GM23338 (cell line): ENCODE measurements at regions not wholly inside any gene's neighbourhood (a gene's known extent, or its start where the extent isn't known, plus 50 kb on each side); places are given as distances from the start of the nearest gene placed in this dataset.

Experiments used
- ATAC-seq: fragments of 200-7000 bp; cut with Tn5 transposase; 3 replicates; pipeline ENCODE4 v1.9.1; 2020
- DNase-seq: peaks from one replicate; pipeline ENCODE4 v3.0.0-alpha.2; 2015; ENCODE audit warnings: low spot score
- H2AFZ ChIP-seq: fragments of 200-600 bp; sonication (generic); 2 replicates; pipeline ENCODE4 v1.8.0; 2016; ENCODE audit warnings: antibody characterized with exemption, mild to moderate bottlenecking, moderate library complexity
- H3F3A ChIP-seq: fragments of 200-600 bp; sonication (generic); replicated peaks from 2 replicates; pipeline ENCODE4 v1.8.0; 2017; ENCODE audit warnings: antibody characterized with exemption, mixed run types, low read depth
- H3K27ac ChIP-seq: fragments of 200-600 bp; sonication (generic); 2 replicates; pipeline ENCODE4 v1.6.1; 2016; ENCODE audit warnings: low read depth
- H3K27me3 ChIP-seq: fragments of 200-600 bp; sonication (generic); 2 replicates; pipeline ENCODE4 v1.8.0; 2016; ENCODE audit warnings: mild to moderate bottlenecking, mixed run types, moderate library complexity; ENCODE audit not compliant: insufficient read depth
- H3K36me3 ChIP-seq: fragments of 200-600 bp; sonication (generic); 2 replicates; pipeline ENCODE4 v1.8.0; 2016; ENCODE audit warnings: mild to moderate bottlenecking; ENCODE audit not compliant: insufficient read depth
- H3K4me1 ChIP-seq: fragments of 200-600 bp; sonication (generic); 2 replicates; pipeline ENCODE4 v1.8.0; 2016; ENCODE audit warnings: mild to moderate bottlenecking, moderate library complexity; ENCODE audit not compliant: insufficient read depth
- H3K4me2 ChIP-seq: fragments of 200-600 bp; sonication (generic); 2 replicates; pipeline ENCODE4 v1.7.1; 2017; ENCODE audit warnings: mixed run types
- H3K4me3 ChIP-seq: fragments of 200-600 bp; sonication (generic); 2 replicates; pipeline ENCODE4 v1.6.1; 2016; ENCODE audit warnings: mixed run types
- H3K79me2 ChIP-seq: fragments of 200-600 bp; sonication (generic); replicated peaks from 2 replicates; pipeline ENCODE4 v1.8.0; 2017; ENCODE audit warnings: mild to moderate bottlenecking; ENCODE audit not compliant: insufficient read depth
- H3K9me2 ChIP-seq: fragments of 200-600 bp; sonication (generic); 2 replicates; pipeline ENCODE4 v1.8.0; 2017; ENCODE audit not compliant: insufficient read depth
- H4K20me1 ChIP-seq: fragments of 200-600 bp; sonication (generic); replicated peaks from 2 replicates; pipeline ENCODE4 v1.8.0; 2017; ENCODE audit warnings: mild to moderate bottlenecking; ENCODE audit not compliant: insufficient read depth
- H3K27ac Mint-ChIP-seq: 2 replicates; pipeline ENCODE4 v1.8.0; 2020; ENCODE audit warnings: inconsistent platforms, mild to moderate bottlenecking, moderate library complexity, mixed read lengths
- H3K27me3 Mint-ChIP-seq: 3 replicates; pipeline ENCODE4 v1.8.0; 2022; ENCODE audit warnings: low read depth, mild to moderate bottlenecking, moderate library complexity, mixed read lengths, inconsistent platforms; ENCODE audit not compliant: insufficient read depth, poor library complexity
- H3K36me3 Mint-ChIP-seq: 3 replicates; pipeline ENCODE4 v1.8.0; 2021; ENCODE audit warnings: low read depth, mild to moderate bottlenecking, inconsistent platforms, moderate library complexity, mixed read lengths
- H3K4me1 Mint-ChIP-seq: 3 replicates; pipeline ENCODE4 v1.8.0; 2020; ENCODE audit warnings: mild to moderate bottlenecking, inconsistent platforms, mixed read lengths
- H3K4me3 Mint-ChIP-seq: 3 replicates; pipeline ENCODE4 v1.8.0; 2021; ENCODE audit warnings: moderate library complexity, mild to moderate bottlenecking, inconsistent platforms, mixed read lengths
- H3K9me3 Mint-ChIP-seq: 3 replicates; pipeline ENCODE4 v1.8.0; 2020; ENCODE audit warnings: moderate library complexity, mild to moderate bottlenecking, inconsistent platforms, mixed read lengths
- CREB1 ChIP-seq: fragments of 250-450 bp; sonication (Bioruptor Pico); IDR thresholded peaks from 2 replicates; pipeline ENCODE4 v1.5.0; 2020; ENCODE audit warnings: low read depth, mild to moderate bottlenecking, moderate library complexity
- EZH2 ChIP-seq: fragments of 200-600 bp; sonication (generic); IDR thresholded peaks from one replicate; pipeline ENCODE4 v1.8.0; 2017; ENCODE audit warnings: antibody characterized with exemption, mild to moderate bottlenecking, low read depth; ENCODE audit not compliant: unreplicated experiment
- EZH2phosphoT487 ChIP-seq: fragments of 200-600 bp; sonication (generic); IDR thresholded peaks from one replicate; pipeline ENCODE4 v1.8.1; 2018; ENCODE audit warnings: antibody characterized with exemption; ENCODE audit not compliant: unreplicated experiment
- NANOG ChIP-seq: IDR thresholded peaks from 2 replicates; pipeline ENCODE4 v1.6.1; 2016; ENCODE audit warnings: antibody characterized with exemption, borderline replicate concordance
- POLR2AphosphoS5 ChIP-seq: IDR thresholded peaks from 2 replicates; pipeline ENCODE4 v1.6.1; 2016; ENCODE audit warnings: antibody characterized with exemption, low read depth
- STAT1 ChIP-seq: IDR thresholded peaks from one replicate; pipeline ENCODE4 v1.6.1; 2016; ENCODE audit warnings: antibody characterized with exemption; ENCODE audit not compliant: unreplicated experiment
- ZNF114 ChIP-seq: fragments of 250-450 bp; sonication (Bioruptor Pico); IDR thresholded peaks from 2 replicates; pipeline ENCODE4 v1.5.0; 2020; ENCODE audit warnings: mild to moderate bottlenecking, moderate library complexity
- ZNF331 ChIP-seq: fragments of 250-450 bp; sonication (Bioruptor Pico); IDR thresholded peaks from 2 replicates; pipeline ENCODE4 v1.5.0; 2020; ENCODE audit warnings: low read depth, mild to moderate bottlenecking, moderate library complexity
- TF ChIP-seq, protein P1 (sequence below): fragments of 250-450 bp; sonication (Bioruptor Pico); IDR thresholded peaks from 2 replicates; pipeline ENCODE4 v1.5.0; 2020; ENCODE audit warnings: mild to moderate bottlenecking, moderate library complexity
- TF ChIP-seq, protein P2 (sequence below), 2 experiments: fragments of 200-600 bp in 1 of 2; sonication (generic) in 1 of 2; conservative IDR thresholded peaks; 2 replicates each; pipeline versions ENCODE4 v1.5.1 to v1.6.1; 2016 to 2017; ENCODE audit warnings: antibody characterized with exemption in 2 of 2, low read depth in 2 of 2, mild to moderate bottlenecking in 2 of 2, moderate library complexity in 1 of 2
- TF ChIP-seq, protein P3 (sequence below): IDR thresholded peaks from one replicate; pipeline ENCODE4 v1.6.1; 2018; ENCODE audit warnings: antibody characterized with exemption; ENCODE audit not compliant: unreplicated experiment

DNA sequence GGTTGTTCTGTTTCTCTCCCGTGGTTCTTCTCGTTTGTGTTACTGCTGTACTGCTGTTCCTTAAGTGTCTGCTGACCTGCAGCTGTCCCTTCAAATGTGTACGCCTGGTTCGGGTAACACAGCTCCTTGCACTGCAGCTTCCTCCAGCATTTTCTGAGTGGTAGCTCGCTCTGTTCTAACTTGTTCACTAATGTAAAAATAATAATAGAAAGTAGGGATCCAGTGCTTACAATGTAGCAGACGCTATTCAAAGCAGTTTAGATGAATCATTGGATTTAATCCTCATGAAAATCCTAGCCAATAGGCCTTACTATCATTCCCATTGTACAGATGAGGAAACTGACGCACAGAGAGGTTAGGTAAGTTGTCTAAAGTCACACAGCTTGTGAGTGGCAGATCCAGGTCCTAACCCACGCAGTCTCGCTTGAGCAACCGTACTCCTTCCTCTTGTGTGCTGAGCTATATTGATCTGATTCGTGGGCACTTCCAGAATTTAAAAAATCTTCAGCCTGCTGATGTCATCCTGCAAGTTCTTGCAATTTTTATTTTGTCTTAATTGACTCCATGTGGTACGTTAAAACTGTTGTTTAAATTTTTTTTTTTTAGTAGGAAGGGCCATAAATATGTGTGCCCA is 448.2 kb upstream of the FAT1 start:
- peaks cover 2% of the 10 kb centered on the region for H3K27me3 Mint-ChIP-seq
- Histone ChIP-seq H3K27me3 (no peaks in the 10 kb centered on the region), H3F3A (no peaks in the 10 kb centered on the region), H3K4me3 (no peak overlapping the region), H3K4me2 (no peak overlapping the region), H3K79me2 (no peaks in the 10 kb centered on the region), H2AFZ (no peak overlapping the region), H3K4me1 (peaks cover 3% of the 10 kb centered on the region; the same call in 1 of the 2 replicates), H3K27ac (no peak overlapping the region), H4K20me1 (no peaks in the 10 kb centered on the region), H3K9me2 (no peaks in the 10 kb centered on the region), H3K36me3 (no peaks in the 10 kb centered on the region)
- H3K36me3 Mint-ChIP-seq = no peaks in the 10 kb centered on the region
- ATAC-seq (no peak), DNase-seq (no peak)
- H3K27ac Mint-ChIP-seq = 0 out of 2 replicates have a peak overlapping the region, but pooled peaks have one; percentile 10
- H3K4me3 Mint-ChIP-seq = no peak overlapping the region
- no peaks in the 10 kb centered on the region for H3K9me3 Mint-ChIP-seq
- TF ChIP-seq CREB1 (CRISPR knock-in tag) (no peak), ZNF331 (CRISPR knock-in tag) (no peak), STAT1 (no peak), NANOG (no peak), POLR2AphosphoS5 (no peak), EZH2phosphoT487 (no peak), ZNF114 (no peak), EZH2 (no peak)
- TF ChIP-seq, protein P1, sequence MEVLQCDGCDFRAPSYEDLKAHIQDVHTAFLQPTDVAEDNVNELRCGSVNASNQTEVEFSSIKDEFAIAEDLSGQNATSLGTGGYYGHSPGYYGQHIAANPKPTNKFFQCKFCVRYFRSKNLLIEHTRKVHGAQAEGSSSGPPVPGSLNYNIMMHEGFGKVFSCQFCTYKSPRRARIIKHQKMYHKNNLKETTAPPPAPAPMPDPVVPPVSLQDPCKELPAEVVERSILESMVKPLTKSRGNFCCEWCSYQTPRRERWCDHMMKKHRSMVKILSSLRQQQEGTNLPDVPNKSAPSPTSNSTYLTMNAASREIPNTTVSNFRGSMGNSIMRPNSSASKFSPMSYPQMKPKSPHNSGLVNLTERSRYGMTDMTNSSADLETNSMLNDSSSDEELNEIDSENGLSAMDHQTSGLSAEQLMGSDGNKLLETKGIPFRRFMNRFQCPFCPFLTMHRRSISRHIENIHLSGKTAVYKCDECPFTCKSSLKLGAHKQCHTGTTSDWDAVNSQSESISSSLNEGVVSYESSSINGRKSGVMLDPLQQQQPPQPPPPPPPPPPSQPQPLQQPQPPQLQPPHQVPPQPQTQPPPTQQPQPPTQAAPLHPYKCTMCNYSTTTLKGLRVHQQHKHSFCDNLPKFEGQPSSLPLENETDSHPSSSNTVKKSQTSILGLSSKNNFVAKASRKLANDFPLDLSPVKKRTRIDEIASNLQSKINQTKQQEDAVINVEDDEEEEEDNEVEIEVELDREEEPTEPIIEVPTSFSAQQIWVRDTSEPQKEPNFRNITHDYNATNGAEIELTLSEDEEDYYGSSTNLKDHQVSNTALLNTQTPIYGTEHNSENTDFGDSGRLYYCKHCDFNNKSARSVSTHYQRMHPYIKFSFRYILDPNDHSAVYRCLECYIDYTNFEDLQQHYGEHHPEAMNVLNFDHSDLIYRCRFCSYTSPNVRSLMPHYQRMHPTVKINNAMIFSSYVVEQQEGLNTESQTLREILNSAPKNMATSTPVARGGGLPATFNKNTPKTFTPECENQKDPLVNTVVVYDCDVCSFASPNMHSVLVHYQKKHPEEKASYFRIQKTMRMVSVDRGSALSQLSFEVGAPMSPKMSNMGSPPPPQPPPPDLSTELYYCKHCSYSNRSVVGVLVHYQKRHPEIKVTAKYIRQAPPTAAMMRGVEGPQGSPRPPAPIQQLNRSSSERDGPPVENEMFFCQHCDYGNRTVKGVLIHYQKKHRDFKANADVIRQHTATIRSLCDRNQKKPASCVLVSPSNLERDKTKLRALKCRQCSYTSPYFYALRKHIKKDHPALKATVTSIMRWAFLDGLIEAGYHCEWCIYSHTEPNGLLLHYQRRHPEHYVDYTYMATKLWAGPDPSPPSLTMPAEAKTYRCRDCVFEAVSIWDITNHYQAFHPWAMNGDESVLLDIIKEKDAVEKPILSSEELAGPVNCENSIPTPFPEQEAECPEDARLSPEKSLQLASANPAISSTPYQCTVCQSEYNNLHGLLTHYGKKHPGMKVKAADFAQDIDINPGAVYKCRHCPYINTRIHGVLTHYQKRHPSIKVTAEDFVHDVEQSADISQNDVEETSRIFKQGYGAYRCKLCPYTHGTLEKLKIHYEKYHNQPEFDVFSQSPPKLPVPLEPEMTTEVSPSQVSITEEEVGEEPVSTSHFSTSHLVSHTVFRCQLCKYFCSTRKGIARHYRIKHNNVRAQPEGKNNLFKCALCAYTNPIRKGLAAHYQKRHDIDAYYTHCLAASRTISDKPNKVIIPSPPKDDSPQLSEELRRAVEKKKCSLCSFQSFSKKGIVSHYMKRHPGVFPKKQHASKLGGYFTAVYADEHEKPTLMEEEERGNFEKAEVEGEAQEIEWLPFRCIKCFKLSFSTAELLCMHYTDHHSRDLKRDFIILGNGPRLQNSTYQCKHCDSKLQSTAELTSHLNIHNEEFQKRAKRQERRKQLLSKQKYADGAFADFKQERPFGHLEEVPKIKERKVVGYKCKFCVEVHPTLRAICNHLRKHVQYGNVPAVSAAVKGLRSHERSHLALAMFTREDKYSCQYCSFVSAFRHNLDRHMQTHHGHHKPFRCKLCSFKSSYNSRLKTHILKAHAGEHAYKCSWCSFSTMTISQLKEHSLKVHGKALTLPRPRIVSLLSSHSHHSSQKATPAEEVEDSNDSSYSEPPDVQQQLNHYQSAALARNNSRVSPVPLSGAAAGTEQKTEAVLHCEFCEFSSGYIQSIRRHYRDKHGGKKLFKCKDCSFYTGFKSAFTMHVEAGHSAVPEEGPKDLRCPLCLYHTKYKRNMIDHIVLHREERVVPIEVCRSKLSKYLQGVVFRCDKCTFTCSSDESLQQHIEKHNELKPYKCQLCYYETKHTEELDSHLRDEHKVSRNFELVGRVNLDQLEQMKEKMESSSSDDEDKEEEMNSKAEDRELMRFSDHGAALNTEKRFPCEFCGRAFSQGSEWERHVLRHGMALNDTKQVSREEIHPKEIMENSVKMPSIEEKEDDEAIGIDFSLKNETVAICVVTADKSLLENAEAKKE = no peak
- TF ChIP-seq, protein P2, sequence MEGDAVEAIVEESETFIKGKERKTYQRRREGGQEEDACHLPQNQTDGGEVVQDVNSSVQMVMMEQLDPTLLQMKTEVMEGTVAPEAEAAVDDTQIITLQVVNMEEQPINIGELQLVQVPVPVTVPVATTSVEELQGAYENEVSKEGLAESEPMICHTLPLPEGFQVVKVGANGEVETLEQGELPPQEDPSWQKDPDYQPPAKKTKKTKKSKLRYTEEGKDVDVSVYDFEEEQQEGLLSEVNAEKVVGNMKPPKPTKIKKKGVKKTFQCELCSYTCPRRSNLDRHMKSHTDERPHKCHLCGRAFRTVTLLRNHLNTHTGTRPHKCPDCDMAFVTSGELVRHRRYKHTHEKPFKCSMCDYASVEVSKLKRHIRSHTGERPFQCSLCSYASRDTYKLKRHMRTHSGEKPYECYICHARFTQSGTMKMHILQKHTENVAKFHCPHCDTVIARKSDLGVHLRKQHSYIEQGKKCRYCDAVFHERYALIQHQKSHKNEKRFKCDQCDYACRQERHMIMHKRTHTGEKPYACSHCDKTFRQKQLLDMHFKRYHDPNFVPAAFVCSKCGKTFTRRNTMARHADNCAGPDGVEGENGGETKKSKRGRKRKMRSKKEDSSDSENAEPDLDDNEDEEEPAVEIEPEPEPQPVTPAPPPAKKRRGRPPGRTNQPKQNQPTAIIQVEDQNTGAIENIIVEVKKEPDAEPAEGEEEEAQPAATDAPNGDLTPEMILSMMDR (conservative IDR thresholded peaks at IDR 0.05; ENCODE audit: low read depth in 2 of 2) = no peak
- TF ChIP-seq, protein P3, sequence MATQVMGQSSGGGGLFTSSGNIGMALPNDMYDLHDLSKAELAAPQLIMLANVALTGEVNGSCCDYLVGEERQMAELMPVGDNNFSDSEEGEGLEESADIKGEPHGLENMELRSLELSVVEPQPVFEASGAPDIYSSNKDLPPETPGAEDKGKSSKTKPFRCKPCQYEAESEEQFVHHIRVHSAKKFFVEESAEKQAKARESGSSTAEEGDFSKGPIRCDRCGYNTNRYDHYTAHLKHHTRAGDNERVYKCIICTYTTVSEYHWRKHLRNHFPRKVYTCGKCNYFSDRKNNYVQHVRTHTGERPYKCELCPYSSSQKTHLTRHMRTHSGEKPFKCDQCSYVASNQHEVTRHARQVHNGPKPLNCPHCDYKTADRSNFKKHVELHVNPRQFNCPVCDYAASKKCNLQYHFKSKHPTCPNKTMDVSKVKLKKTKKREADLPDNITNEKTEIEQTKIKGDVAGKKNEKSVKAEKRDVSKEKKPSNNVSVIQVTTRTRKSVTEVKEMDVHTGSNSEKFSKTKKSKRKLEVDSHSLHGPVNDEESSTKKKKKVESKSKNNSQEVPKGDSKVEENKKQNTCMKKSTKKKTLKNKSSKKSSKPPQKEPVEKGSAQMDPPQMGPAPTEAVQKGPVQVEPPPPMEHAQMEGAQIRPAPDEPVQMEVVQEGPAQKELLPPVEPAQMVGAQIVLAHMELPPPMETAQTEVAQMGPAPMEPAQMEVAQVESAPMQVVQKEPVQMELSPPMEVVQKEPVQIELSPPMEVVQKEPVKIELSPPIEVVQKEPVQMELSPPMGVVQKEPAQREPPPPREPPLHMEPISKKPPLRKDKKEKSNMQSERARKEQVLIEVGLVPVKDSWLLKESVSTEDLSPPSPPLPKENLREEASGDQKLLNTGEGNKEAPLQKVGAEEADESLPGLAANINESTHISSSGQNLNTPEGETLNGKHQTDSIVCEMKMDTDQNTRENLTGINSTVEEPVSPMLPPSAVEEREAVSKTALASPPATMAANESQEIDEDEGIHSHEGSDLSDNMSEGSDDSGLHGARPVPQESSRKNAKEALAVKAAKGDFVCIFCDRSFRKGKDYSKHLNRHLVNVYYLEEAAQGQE = no peak
- H3K4me1 Mint-ChIP-seq = no peaks in the 10 kb centered on the region; the same call in 2 of the 3 replicates
